SIG-M5 treated with dmso at 0.1 percent for 504 hours (cell line): ENCODE measurements at regions not wholly inside any gene's neighbourhood (a gene's known extent, or its start where the extent isn't known, plus 50 kb on each side); places are given as distances from the start of the nearest gene placed in this dataset.

Experiments
- DNase-seq: peaks from one replicate; lab custom pipeline; 2025; ENCODE audit not compliant: unreplicated experiment; lab: John Stamatoyannopoulos, UW

GRCh38 chr2:41865263-41865662, 182.6 kb upstream of the PKDCC start:
- DNase-seq, result no peak

DNA sequence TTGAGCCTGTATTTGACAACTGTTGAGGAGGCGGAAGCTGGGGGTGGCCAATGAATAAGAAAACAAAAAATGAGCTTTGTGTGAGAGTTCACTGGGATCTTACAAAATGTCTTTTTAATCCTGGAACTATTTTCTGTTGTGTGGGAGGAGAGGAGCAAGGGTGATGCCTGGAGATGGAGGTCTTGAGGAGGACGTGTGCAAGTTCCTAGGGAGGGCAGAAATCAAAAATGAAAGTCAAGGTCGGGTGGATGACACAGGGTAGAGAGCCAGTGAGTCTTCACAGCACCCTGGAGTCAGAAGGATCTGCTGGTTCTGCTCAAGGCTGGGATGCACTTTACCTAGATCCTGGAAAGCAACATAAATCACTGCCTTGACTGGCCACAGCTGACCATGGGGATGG, 180.3 kb upstream of the PKDCC start:
- DNase-seq, result no peak

- peak; percentile 36 for DNase-seq
Measured at GRCh38 chr2:41869542-41870264, 178.1 kb upstream of the PKDCC start.

DNA sequence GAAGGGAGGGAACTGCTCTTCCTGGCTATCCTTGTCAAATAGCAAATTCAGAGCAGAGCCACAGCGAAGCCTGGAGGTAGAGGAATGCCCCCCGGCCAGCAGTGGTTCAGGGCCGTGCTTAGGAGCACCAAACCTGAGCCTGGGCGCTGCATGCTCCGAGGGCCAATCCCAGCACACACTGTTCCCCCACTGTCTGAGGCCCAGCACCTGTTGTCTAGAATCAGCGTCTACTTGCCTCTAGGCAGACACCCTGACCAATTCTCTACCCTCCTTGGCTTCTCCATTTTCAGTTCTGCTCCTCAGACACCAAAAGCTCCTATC, 177.6 kb upstream of the PKDCC start:
- no peak for DNase-seq

- no peak for DNase-seq
Measured at GRCh38 chr2:41871080-41871479, 176.7 kb upstream of the PKDCC start.

- no peak for DNase-seq
Measured at GRCh38 chr2:41872646-41873045, 175.2 kb upstream of the PKDCC start.

DNA sequence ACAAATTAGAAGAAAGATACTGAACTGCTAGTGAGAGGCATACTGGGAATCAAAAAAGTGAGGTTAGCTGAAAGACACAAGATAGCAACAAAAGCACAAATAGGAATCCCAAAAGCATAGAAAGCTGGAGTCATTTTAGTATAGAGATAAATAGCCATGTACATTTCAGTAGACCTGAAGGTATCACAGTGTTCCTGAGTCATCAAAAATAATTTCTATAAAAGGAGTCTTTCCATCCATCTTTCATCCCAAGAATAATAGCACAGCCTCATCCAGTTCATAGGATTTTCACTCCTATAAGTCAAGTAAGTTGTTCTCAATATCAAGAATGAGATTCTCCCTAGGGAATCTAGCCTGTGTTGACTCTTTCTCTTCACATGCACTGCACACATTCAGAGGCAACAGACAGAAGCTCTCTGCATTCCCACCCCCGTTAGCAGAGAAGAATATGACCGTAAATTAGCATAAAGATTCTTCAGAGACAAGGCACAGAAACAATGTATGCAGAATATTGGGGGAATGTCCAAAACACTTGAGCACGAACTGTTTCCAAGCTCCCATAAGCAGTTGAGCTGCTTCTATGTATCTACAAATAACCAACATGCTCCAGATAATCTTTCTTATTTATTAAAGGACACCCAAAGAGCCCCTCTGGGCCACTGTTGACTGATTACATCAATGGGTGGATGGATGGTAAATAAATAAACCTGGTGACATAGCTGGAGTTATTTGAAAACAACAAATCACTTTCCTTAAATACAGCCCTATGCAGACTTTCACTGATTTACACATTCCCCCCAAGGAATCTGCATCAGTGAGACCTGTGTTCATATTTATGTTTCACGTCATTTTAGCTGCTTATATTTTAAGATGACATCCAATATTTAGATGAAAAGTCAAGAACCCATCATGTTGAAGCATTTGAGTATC, 174.5 kb upstream of the PKDCC start:
- DNase-seq, result no peak

- DNase-seq, result no peak
Measured at GRCh38 chr2:41877114-41877678, 170.6 kb upstream of the PKDCC start.

- DNase-seq, result no peak
Measured at GRCh38 chr2:41878056-41878455, 169.8 kb upstream of the PKDCC start.

DNA sequence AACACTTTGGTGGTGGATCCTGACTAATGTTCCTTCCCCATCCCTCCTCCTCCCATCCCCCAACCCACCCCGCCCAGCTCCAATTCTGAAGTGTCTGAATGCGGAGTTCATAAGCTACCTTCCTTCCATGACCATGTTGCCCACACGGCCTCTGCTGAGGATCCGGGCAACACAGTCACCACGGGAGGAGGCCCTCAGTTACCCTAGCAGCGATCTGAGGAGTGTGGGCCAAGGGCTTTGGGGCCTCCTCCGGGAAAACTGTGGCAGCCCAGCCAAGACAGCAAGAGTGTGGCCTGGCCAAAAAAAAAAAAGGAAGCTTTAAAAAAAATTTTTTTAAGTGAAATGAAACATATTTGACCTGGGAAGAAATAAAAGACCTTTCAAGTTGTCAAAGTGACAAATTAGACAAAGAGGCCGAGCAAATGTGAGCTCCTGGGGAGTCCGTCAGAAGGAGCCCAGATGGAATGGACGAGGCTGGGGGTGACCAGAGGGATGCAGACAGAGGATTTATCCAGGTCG, 169.0 kb upstream of the PKDCC start:
- no peak for DNase-seq

DNA sequence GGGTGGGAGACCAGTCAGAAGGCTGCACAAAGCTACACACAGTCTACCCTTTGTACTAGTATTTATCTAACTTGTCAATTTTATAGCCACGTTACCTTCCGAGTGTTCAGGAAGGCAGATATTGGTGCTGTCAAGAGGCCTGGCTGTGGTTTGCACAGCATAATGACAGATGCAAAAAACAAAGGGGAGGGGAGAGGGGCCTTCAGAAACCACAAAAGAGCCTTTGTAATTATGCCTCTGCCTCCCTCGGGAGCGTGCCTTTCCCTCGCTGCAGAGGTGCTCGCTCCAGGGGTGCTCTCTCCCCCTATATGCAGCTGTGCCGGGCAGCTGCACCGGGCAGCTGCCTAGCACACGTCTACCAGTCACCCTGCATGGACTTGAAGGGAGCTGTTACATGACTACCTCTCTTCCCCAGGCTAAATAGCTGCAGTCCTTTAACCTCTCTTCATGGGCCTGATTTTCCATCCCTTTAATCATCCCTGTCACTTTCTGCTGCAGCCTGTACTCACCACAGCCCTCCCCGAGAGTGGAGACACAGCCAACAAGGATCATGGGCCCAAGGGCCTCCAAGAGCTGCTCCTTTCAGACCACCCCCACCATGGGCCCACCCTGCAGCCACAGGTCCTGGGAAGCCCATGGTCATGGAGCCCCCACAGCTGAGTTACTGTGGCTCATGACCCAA, 168.4 kb upstream of the PKDCC start:
- DNase-seq, result no peak

GRCh38 chr2:41880561-41881243, 167.1 kb upstream of the PKDCC start:
- DNase-seq, result no peak

GRCh38 chr2:41881249-41881648, 166.6 kb upstream of the PKDCC start:
- peak; percentile 32 for DNase-seq

DNA sequence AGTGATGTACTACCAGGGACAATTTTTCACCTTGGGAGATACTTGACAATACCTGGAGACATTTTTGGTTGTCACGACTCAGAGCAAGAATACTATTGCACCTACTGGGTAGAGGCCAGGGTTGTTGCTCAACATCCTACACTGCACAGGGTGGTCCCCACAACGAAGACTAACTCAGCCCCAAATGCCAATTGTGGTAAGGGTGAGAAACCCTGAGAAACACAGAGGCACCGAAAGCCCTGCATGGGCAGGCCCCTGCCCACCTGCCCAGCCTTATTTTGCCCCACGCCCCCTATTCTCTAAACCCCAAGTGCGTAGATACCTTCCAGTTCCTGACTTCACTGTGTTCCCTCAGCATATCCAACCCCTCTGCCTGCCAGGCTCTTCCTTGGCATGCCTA, 163.1 kb upstream of the PKDCC start:
- no peak for DNase-seq

GRCh38 chr2:41886145-41886664, 161.6 kb upstream of the PKDCC start:
- DNase-seq, result no peak

DNA sequence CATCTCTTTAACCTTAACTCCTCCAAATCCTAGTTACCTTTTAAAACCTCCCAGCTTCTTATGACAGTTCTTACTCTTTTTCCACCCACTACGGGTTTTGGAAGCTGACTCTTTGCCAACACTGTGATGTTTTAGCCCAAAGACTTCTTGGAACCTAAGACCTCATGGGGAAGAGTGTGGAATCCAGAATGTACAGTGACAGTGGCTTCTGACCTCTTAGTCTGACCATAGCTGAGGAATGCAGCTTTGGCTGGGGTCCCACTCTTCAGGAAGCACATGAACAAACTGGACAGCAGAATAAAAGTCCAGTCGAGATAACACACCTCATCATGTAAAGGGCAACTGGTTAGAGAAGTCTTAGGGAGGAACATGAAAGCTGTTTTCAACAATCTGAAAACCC, 161.1 kb upstream of the PKDCC start:
- DNase-seq, result no peak

DNA sequence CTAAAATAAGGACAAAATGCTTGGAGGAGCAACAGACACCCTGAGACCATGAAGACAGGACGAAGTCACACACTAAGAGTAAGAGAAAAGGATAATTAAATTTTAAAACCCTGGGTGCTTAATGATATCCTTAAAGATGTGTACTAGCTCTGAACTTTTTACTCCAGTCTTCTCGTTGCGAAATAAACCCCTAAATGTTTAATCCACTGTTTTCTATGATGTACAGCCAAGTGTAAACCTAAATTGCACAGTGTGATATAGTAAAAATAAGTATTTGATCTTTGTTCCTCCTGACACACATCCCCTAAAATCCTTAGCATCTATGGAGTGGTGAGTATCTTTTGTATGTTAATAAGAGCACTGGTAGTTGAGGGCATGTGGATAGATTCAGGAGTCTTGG, 157.5 kb upstream of the PKDCC start:
- DNase-seq, result no peak

DNA sequence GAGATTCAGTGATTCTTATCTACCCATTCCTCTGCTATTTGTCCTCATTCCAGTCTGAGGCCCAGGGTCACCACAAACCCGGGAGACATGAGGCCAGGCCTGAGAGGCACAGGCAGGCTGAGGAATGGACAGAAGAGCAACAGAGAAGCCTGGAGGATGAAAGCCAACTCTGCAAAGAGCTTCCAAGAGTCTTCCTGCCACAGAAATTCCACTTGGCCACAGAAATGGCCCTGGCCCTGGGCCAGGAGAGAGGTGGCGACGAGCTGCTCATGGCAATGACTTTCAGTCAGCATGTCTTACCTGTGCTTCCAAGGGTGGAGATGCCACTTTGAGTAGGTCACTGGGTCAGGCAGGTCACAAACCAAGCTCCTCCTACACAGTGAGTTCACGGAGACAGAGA, 155.3 kb upstream of the PKDCC start:
- DNase-seq, result no peak

DNA sequence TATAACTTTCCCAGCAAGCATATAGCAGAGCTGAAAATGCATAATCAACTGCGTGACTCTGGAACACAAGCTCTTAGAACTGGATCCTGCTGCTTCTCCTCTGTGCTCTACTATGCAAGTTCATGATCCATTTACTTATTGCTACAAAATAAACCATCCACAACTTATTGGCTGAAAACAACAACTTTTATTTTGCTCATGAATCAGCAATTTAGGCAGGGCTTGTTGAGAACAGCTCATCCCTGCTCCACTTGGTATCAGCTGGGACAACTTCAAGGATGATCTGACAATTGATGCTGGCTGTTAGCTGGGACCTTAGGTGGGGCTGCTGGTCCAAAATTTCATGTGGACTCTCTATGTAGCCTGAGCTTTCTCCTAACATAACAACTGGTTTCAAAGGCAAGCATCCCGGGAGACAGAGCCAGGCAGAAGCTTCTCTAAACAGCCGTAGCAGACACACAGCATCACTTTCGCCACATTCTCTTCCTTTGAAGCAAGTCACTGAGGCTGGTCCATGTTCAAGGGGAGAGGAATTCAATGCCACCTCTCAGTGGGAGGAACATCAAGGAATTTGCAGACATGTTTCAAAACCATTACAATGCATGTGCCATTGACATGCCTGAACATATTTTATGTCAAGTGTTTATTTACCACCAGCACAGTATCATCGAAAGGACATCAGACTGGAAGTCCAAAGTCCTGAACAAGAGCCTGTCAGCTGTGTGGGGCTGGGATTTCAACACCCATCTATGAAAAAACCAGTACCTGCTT, 153.1 kb upstream of the PKDCC start:
- no peak for DNase-seq

DNA sequence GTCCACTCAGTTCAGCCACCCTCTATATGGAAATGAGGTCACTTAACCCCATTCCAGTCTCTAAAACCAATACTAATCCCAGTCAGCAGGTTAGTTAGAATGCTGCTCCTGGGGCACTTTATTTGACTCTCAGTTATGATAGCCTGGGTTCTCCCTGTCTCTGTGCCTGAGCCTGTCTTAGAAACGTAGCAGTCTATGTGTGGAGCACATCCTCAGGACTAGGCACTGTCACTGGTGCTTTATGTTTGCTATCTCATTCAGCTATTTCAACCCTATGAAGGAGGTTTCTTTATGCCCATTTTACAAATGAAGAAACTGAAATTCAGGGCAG, 152.5 kb upstream of the PKDCC start:
- no peak for DNase-seq
